ENCODE measurements at regions not wholly inside any gene's neighbourhood (a gene's known extent, or its start where the extent isn't known, plus 50 kb on each side); places are given as distances from the start of the nearest gene placed in this dataset.

DNA sequence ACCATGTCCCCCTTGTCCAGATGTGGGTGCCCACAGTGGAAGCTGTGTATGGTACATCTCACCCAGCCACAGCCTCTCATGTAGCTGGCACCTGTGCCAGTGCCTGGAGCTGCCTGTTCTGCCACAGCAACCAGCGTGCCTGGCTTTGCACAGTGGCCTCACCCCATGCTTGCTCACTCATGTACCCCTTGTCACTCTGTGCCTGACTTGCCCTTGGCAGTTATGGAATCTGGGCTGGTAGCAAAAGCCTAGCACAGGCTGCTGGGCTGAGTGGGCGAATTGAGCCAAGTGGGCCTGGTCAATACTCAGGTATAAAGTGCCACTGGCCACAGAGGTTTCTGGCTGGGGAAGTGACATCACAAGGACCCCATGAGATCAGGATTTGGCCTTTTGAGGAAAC, 264.2 kb downstream of the INSC start:
- H3K4me2 ChIP-seq (ENCODE audit: insufficient read depth, low read length) = no peak overlapping the region
- ChIA-PET CTCF (ENCODE audit: low intra/inter-chr PET ratio) (no interaction called here), POLR2A (interaction anchor here (0.6 kb wide), 2 partner anchors 14 to 201 kb away, joined by 3 read pairs; no protein-coding TSS in a partner anchor)
- H3K9me1 ChIP-seq (ENCODE audit: control insufficient read depth, insufficient read depth, low read length) = no peaks in the 10 kb centered on the region
- H3K27ac ChIP-seq (ENCODE audit: extremely low read depth, low read depth, low read length) = no peak overlapping the region
- no TSS peak for BruUV-seq (replicated peaks)
- FAIRE-seq = no peak
- H3K4me1 ChIP-seq (replicated peaks in 1 of 2; ENCODE audit: control insufficient read depth in 2 of 2, insufficient read depth in 2 of 2, low read length in 2 of 2) = no peaks in the 10 kb centered on the region
- 8% methylated on average over 2 of the region's 2 CpGs for WGBS (ENCODE audit: insufficient coverage, low coverage, missing lambda C conversion rate)
- H3K9me3 ChIP-seq (replicated peaks; ENCODE audit: control insufficient read depth, insufficient read depth, low read depth, low read length) = no peaks in the 10 kb centered on the region
- no peak overlapping the region for H3K9ac ChIP-seq (ENCODE audit: insufficient read depth in 1 of 2, low read depth in 2 of 2, low read length in 2 of 2)
- no peak for DNase-seq (ENCODE audit: extremely low read depth in 1 of 4, low spot score in 3 of 4)
- intact Hi-C loops (cut with micrococcal nuclease) = no loop called here
- in situ Hi-C loops (cut with MboI) = no loop called here
- H3K36me3 ChIP-seq (ENCODE audit: control insufficient read depth, insufficient read depth, low read length) = no peaks in the 10 kb centered on the region
- no peaks in the 10 kb centered on the region for H3K79me2 ChIP-seq (ENCODE audit: control insufficient read depth, insufficient read depth, low read length)
- no peak overlapping the region for H2AFZ ChIP-seq (ENCODE audit: low read depth, low read length)
- ATAC-seq = no peak
- no peaks in the 10 kb centered on the region for H3K27me3 ChIP-seq (ENCODE audit: control insufficient read depth in 2 of 2, insufficient read depth in 2 of 2, low read length in 2 of 2)
- no peak for TF ChIP-seq ZNF707 (CRISPR knock-in tag; conservative IDR thresholded peaks at IDR 0.05)
- TF ChIP-seq GTF2A2 (tag; IDR thresholded peaks at IDR 0.05) = no peak
- no peak for TF ChIP-seq POLR2G (IDR thresholded peaks at IDR 0.05; ENCODE audit: low read depth, low read length)
- TF ChIP-seq THRB (CRISPR knock-in tag; conservative IDR thresholded peaks at IDR 0.05) = no peak
- TF ChIP-seq ZNF232 (CRISPR knock-in tag; IDR thresholded peaks at IDR 0.05) = no peak
- no peak for TF ChIP-seq ZNF76 (CRISPR knock-in tag; IDR thresholded peaks at IDR 0.05; ENCODE audit: borderline replicate concordance)
- TF ChIP-seq GATA2 (CRISPR knock-in tag; IDR thresholded peaks at IDR 0.05) = no peak
- TF ChIP-seq MEF2A (IDR thresholded peaks at IDR 0.05; ENCODE audit: control insufficient read depth, low read depth, low read length) = no peak
- TF ChIP-seq POLR3A (IDR thresholded peaks at IDR 0.05; ENCODE audit: borderline replicate concordance, extremely low read depth, insufficient read depth, insufficient read length) = no peak
- no peak overlapping the region for H3K4me3 ChIP-seq
- H4K20me1 ChIP-seq (replicated peaks; ENCODE audit: control insufficient read depth, insufficient read depth, low read length) = no peaks in the 10 kb centered on the region
